Panc1 (cell line): ENCODE measurements at regions not wholly inside any gene's neighbourhood (a gene's known extent, or its start where the extent isn't known, plus 50 kb on each side); places are given as distances from the start of the nearest gene placed in this dataset.

ENCODE experiments used
- ATAC-seq: fragments of 200-7000 bp; cut with Tn5 transposase; 2 replicates; pipeline ENCODE4 v1.9.1; 2020; ENCODE audit warnings: mild to moderate bottlenecking, moderate library complexity
- BruUV-seq: library from RNA; stranded (reverse); fragments of 400-500 nt; replicated peaks from 2 replicates; lab custom pipeline; 2021; lab: Mats Ljungman, UMichigan
- CTCF ChIA-PET: fragments of 300-600 bp; sonication (Branson Sonifier 250); formaldehyde crosslinking; loops from one replicate; lab custom pipeline; 2022; ENCODE audit warnings: antibody characterized with exemption; lab: Charles Lee
- POLR2A ChIA-PET: fragments of 300-600 bp; sonication (Branson Sonifier 250); formaldehyde crosslinking; loops from one replicate; lab custom pipeline; 2022; ENCODE audit warnings: antibody characterized with exemption; lab: Charles Lee
- DNase-seq: peaks from one replicate; pipeline ENCODE4 v3.0.0-alpha.2; 2010; ENCODE audit warnings: low read depth, low spot score
- H3K27ac ChIP-seq: 2 replicates; pipeline ENCODE4 v1.5.1; 2011; ENCODE audit warnings: mild to moderate bottlenecking, low read length, inconsistent platforms
- H3K27me3 ChIP-seq: fragments of 200-500 bp; sonication (Bioruptor generic); 2 replicates; pipeline ENCODE4 v1.6.0; 2014; ENCODE audit warnings: low read length, inconsistent platforms; ENCODE audit not compliant: control insufficient read depth, insufficient read depth
- H3K36me3 ChIP-seq: fragments of 200-500 bp; sonication (Bioruptor generic); 2 replicates; pipeline ENCODE4 v1.5.1; 2014; ENCODE audit warnings: inconsistent platforms, mild to moderate bottlenecking, low read length, moderate library complexity; ENCODE audit not compliant: control insufficient read depth, insufficient read depth
- H3K4me1 ChIP-seq: 2 replicates; pipeline ENCODE4 v1.5.1; 2011; ENCODE audit warnings: inconsistent platforms, mild to moderate bottlenecking, low read length, moderate library complexity; ENCODE audit not compliant: control insufficient read depth, insufficient read depth
- H3K4me3 ChIP-seq, 2 experiments: 2 replicates each; pipeline ENCODE4 v1.5.1; 2011 to 2012; ENCODE audit warnings: low read depth in 2 of 2, low read length in 2 of 2, mild to moderate bottlenecking in 2 of 2, inconsistent platforms in 1 of 2, moderate library complexity in 1 of 2
- H3K9me3 ChIP-seq: fragments of 200-500 bp; sonication (Bioruptor generic); 2 replicates; pipeline ENCODE4 v1.5.1; 2014; ENCODE audit warnings: low read depth, mild to moderate bottlenecking, inconsistent platforms, low read length, moderate library complexity; ENCODE audit not compliant: control insufficient read depth, insufficient read depth
- POLR2AphosphoS5 ChIP-seq: IDR thresholded peaks from 2 replicates; pipeline ENCODE4 v1.6.1; 2012; ENCODE audit warnings: mild to moderate bottlenecking, low read depth, low read length, moderate library complexity
- SIN3A ChIP-seq: IDR thresholded peaks from 2 replicates; pipeline ENCODE4 v1.6.1; 2012; ENCODE audit warnings: low read depth, mild to moderate bottlenecking, low read length, moderate library complexity, borderline replicate concordance; ENCODE audit not compliant: insufficient read depth
- TCF7L2 ChIP-seq: IDR thresholded peaks from 2 replicates; pipeline ENCODE4 v1.6.1; 2011; ENCODE audit warnings: mild to moderate bottlenecking, low read depth, low read length, inconsistent platforms
- in situ Hi-C: cut with HindIII; loops from 2 replicates; pipeline ENCODE4 v1.10.0; 2016; ENCODE audit warnings: low sequenced_read_pairs, low pct_unique_long_range_greater_than_20kb
- intact Hi-C: fragments of 100-400 bp; cut with micrococcal nuclease; formaldehyde crosslinking; loops from one replicate; pipeline ENCODE4 v1.10.0; 2022; ENCODE audit not compliant: unreplicated experiment
- TF ChIP-seq, protein P1 (sequence below): fragments of 450-650 bp; IDR thresholded peaks from 2 replicates; pipeline ENCODE4 v1.5.1; 2017; ENCODE audit warnings: mild to moderate bottlenecking
- TF ChIP-seq, protein P2 (sequence below), 2 experiments: IDR thresholded peaks; 2 replicates each; pipeline ENCODE4 v1.6.1; 2011 to 2012; ENCODE audit warnings: low read depth in 2 of 2, control low read depth in 1 of 2, low read length in 1 of 2, mild to moderate bottlenecking in 1 of 2, moderate library complexity in 1 of 2; ENCODE audit not compliant: insufficient read depth in 1 of 2

DNA sequence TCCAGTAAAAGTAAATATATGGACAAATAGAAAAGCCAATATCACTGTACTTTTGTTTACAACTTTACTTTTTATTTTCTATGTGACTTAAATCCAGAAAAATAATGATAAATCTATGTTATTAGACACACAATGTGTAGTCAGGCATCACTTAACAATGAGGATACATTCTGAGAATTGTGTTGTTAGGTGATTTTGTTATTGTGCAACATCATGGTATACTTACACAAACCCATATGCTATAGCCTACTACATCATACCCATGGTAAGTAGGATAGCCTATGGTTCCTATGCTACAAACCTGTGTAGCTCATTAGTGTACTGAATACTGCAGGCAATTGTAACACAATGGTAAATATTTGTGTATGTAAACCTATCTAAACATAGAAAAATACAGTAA lies 781.7 kb upstream of the GHITM start:
- CTCF ChIA-PET = no interaction called here
- Histone ChIP-seq H3K9me3 (peaks cover 6% of the 10 kb centered on the region; the same call in 1 of the 2 replicates), H3K27ac (no peak overlapping the region), H3K4me3 (no peak overlapping the region), H3K27me3 (no peaks in the 10 kb centered on the region), H3K4me1 (no peaks in the 10 kb centered on the region), H3K36me3 (no peaks in the 10 kb centered on the region)
- in situ Hi-C loops (no loop called here), intact Hi-C loops (no loop called here)
- ATAC-seq = no peak
- POLR2A ChIA-PET = no interaction called here
- no peak for TF ChIP-seq SIN3A
- no peak for TF ChIP-seq POLR2AphosphoS5
- TF ChIP-seq, protein P1, sequence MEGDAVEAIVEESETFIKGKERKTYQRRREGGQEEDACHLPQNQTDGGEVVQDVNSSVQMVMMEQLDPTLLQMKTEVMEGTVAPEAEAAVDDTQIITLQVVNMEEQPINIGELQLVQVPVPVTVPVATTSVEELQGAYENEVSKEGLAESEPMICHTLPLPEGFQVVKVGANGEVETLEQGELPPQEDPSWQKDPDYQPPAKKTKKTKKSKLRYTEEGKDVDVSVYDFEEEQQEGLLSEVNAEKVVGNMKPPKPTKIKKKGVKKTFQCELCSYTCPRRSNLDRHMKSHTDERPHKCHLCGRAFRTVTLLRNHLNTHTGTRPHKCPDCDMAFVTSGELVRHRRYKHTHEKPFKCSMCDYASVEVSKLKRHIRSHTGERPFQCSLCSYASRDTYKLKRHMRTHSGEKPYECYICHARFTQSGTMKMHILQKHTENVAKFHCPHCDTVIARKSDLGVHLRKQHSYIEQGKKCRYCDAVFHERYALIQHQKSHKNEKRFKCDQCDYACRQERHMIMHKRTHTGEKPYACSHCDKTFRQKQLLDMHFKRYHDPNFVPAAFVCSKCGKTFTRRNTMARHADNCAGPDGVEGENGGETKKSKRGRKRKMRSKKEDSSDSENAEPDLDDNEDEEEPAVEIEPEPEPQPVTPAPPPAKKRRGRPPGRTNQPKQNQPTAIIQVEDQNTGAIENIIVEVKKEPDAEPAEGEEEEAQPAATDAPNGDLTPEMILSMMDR = no peak
- TF ChIP-seq, protein P2, sequence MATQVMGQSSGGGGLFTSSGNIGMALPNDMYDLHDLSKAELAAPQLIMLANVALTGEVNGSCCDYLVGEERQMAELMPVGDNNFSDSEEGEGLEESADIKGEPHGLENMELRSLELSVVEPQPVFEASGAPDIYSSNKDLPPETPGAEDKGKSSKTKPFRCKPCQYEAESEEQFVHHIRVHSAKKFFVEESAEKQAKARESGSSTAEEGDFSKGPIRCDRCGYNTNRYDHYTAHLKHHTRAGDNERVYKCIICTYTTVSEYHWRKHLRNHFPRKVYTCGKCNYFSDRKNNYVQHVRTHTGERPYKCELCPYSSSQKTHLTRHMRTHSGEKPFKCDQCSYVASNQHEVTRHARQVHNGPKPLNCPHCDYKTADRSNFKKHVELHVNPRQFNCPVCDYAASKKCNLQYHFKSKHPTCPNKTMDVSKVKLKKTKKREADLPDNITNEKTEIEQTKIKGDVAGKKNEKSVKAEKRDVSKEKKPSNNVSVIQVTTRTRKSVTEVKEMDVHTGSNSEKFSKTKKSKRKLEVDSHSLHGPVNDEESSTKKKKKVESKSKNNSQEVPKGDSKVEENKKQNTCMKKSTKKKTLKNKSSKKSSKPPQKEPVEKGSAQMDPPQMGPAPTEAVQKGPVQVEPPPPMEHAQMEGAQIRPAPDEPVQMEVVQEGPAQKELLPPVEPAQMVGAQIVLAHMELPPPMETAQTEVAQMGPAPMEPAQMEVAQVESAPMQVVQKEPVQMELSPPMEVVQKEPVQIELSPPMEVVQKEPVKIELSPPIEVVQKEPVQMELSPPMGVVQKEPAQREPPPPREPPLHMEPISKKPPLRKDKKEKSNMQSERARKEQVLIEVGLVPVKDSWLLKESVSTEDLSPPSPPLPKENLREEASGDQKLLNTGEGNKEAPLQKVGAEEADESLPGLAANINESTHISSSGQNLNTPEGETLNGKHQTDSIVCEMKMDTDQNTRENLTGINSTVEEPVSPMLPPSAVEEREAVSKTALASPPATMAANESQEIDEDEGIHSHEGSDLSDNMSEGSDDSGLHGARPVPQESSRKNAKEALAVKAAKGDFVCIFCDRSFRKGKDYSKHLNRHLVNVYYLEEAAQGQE (IDR thresholded peaks at IDR 0.05; ENCODE audit: insufficient read depth in 1 of 2, low read depth in 2 of 2, low read length in 1 of 2) = no peak
- no peak for TF ChIP-seq TCF7L2
- BruUV-seq = no TSS peak
- DNase-seq = no peak

DNA sequence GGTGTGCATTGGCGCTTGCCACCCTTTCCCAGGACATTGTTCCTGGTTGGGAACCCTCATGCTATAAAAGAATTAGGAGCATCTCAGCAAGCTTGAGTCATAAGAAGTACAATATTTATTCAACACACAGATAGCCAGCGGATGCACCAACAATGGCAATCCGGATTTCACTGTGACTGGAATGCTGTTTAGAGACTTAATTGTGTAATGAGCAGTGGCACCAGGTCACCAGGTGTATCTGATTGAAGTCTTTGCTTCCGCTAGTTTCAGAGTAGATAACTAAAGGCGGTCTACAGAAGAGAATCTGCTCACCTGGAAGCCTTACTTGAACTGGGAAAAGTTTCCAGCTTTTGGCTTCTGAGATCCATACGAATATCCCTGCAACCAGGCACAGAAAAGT lies 772.3 kb upstream of the GHITM start:
- TF ChIP-seq, protein P1 = no peak
- TF ChIP-seq POLR2AphosphoS5 (no peak), TCF7L2 (no peak), SIN3A (no peak)
- TF ChIP-seq, protein P2 (IDR thresholded peaks at IDR 0.05; ENCODE audit: insufficient read depth in 1 of 2, low read depth in 2 of 2, low read length in 1 of 2) = no peak
- no peaks in the 10 kb centered on the region for H3K4me1 ChIP-seq
- DNase-seq = no peak
- in situ Hi-C loops = no loop called here
- no peak overlapping the region for H3K27ac ChIP-seq
- intact Hi-C loops = no loop called here
- ChIA-PET POLR2A (no interaction called here), CTCF (no interaction called here)
- no peak for ATAC-seq
- H3K4me3 ChIP-seq = no peak overlapping the region
- BruUV-seq = no TSS peak
- no peaks in the 10 kb centered on the region for H3K27me3 ChIP-seq
- H3K36me3 ChIP-seq = no peaks in the 10 kb centered on the region
- H3K9me3 ChIP-seq = no peaks in the 10 kb centered on the region
